Activated CD4-positive, alpha-beta T cell treated with anti-CD3 and anti-CD28 coated beads, Interleukin-2, amount 50 U/mL, for 24 hours (primary cell): ENCODE measurements at regions not wholly inside any gene's neighbourhood (a gene's known extent, or its start where the extent isn't known, plus 50 kb on each side); places are given as distances from the start of the nearest gene placed in this dataset.
"Not testable (repeated sequence)": the region's sequence is repeated elsewhere in the genome, so short reads cannot be mapped to it uniquely, and the experiment has no call there.

ENCODE experiments used
- DNase-seq, 2 donors: peaks; one replicate each; pipeline ENCODE4 v3.0.0-alpha.2; 2020; ENCODE audit warnings: low read depth in 1 of 2, low spot score in 1 of 2

GRCh38 chr22:22776121-22776520 is 111.5 kb upstream of the IGLL5 start:
- DNase-seq: no peak

DNA sequence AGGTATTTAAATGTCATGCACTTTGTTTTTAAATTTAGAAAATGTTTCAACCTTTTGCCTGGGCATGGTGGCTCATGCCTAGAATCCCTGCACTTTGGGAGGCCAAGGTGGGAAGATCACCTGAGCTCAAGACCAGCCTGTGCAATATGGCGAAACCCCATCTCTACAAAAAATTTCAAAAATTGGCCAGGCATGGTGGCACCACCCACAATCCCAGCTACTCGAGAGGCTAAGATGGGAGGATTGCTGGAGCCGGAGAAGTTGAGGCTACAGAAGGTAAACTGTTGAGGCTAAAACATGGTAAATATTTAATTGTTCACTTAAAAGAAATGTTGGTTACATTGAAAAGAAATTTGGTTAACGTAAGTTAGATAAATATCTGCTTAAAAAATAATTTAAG is 108.4 kb upstream of the IGLL5 start:
- no peak for DNase-seq

DNA sequence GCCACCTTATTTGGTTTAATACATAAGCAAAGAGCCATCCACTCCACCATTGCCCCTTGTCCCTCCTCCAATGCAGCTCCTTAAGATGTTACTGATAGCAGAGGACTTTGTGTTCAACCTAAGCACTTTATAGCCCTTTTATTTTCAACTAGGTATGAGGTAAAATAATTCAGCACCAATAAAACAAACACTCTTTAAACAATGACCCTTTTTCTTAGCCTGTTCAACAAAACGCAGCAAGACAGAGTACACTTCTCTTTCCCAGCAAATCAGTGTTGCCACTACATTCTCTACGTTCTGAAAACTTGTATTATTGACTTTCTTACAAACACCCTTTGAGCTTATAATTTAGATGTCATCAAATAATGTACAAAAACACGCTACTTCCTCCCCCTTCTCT is 104.0 kb upstream of the IGLL5 start:
- no peak for DNase-seq

DNA sequence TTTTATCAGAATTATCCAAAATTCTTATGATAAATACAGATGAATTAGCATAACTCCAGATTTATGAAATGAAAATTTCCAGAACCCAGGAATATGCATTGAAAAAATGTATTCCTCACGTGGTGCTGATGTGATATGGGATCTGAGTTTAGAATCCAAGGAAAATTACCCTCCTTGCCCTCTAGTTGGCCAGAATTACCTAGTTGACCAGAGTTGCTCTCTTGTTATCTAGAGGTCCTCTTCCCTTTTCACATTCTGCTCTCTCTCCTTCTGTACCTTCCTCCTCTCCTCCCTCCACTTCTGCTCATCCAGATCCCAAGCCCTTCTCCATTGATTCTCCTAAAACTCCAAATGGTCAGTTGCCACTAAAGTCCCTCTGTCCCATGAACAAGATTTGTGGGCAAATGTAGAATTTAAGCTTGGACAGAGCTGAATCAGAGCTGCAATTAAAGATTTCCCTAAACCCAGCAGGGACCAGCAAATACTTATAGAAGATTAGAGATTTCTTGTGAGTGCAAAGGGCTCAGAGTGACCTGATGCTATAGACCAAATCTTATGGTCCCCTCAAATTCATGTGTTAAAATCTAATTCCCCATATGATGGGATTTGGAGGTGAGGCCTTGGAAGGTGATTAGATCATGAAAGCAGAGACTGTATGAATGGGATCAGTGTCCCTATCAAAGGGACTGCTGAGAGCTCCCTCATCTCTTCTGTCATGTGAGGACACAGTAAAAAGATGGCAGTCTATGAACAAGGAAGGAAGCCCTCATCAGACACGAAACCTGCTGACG is 103.2 kb upstream of the IGLL5 start:
- no peak for DNase-seq

DNA sequence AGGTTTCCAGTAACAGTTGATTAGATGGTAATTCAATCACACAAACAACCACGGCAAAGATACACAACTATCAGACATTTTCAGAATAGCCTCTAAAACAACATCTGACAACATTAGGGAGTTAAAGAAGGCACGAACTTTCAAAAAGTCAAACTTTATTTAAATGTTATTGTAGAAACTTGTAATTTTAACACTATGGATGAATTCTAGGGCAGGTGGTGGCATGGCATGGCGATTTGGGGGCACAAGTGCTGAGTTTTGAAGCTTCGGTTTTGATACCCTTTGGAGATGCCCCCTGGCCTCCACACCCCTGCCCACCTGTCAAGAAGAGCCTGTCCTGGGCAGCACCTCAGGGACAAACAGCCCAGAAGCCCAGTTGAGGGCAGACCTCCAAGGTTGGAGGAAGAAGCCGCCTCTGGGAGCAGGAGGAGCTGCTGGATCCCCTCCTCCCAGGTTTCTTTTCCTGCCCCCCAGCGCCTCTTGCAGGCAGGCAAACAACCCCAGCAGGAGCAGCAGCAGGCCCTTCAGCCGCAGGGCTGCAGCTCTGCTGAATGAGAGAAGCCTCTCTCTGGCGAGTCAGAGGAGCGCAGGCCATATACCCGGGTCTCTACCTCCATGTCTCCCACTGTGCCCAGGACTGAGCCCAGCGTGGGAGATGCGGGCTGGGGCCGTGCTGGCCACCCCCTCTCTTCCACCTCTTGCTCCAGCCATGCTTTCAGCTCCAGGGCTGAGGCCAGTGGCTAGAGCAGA is 102.1 kb upstream of the IGLL5 start:
- DNase-seq: no peak

DNA sequence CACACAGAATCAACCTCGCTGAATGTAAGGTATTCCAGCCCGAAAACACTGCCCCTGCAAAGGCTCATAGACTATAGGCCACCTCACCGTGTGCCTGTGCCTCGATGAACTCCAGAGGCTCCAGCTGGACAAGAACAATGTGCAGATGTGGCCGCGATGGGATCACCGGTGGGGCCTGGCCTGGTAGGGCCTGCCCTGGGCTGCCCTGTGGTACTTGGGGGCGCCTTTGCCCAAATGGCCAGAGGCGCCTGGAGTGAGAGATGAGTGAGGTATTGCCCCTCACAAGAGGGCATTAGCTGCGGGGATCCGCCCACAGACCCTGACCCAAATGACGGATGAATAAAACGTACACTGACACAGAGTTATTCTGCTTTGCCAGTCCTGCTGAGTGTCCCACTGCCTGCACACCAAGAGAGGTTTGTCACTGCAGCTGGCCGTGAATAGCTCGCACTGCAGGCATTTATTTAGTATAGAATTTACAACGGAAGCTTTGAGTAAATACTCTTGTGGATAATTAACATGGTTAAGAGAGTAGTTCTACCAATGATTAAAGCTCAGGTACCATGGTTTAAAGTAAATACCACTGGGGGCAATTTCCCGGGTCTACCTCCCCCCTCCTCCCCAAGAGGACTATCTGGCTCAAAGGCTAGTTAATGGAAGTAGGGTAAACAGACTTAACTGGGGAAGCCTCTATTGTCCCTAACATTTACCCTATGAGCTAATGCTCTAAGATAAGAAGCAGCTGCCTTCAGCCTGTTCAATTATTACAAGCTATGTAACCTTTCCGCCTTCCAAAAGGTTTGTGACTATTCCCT is 101.1 kb upstream of the IGLL5 start:
- DNase-seq: no peak

DNA sequence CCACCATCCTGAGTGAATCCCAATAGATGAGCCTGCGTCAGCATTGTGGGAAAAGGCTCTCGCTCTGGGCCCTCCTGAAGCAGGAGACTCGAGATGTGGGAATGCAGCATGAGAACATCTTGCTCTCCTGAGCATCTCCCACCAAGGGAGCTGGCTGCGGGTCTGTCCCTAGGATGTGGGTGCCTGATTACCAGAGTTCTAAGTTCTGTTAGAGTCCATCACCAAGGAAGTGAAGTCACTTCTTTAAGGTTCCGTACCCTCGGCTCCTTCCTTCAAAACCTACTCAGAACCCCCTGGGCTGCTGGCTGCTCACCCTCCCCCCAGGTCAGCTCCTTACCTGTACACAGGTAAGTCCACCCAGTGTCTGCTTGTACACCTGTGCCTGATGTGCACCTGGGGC is 100.5 kb upstream of the IGLL5 start:
- no peak for DNase-seq

DNA sequence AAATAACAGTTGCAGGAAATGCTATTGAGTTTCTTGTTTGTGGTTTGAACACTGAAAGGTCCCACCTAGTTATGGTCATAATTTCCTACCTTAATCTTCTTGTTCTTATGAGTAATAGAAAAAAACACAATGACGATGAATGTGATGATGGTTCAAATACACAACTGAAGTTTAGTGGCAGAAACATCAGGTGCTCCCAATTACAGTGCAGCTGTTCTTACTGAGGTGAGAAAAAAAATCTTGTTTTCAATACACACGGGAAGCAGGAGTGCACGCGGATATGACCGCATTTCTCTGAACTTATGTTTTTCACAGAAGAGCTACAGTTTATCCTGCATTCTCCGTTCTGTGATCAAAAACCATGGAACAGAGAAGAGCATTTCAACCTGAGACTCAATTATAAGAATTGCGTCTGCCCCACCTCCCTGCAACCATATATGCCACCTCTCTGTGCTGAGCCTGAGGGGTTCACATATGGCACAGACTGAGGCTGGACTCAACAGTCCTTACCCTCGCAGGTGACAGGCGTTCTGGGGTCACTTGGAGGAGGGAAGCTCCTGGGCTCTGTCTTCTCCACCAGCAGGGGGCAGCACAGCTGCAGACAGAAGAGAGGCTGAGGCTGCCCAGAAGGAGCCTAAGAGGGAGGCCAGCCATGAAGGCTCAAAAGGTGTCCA is 99.7 kb upstream of the IGLL5 start:
- peak; percentile 30 to 63 for DNase-seq

GRCh38 chr22:22788460-22789037 is 99.1 kb upstream of the IGLL5 start:
- DNase-seq: no peak

- DNase-seq: no peak
These were observed 98.2 kb upstream of the IGLL5 start for GRCh38 chr22:22789233-22789921.

- no peak for DNase-seq
These were observed 97.4 kb upstream of the IGLL5 start for GRCh38 chr22:22789922-22790845.

DNA sequence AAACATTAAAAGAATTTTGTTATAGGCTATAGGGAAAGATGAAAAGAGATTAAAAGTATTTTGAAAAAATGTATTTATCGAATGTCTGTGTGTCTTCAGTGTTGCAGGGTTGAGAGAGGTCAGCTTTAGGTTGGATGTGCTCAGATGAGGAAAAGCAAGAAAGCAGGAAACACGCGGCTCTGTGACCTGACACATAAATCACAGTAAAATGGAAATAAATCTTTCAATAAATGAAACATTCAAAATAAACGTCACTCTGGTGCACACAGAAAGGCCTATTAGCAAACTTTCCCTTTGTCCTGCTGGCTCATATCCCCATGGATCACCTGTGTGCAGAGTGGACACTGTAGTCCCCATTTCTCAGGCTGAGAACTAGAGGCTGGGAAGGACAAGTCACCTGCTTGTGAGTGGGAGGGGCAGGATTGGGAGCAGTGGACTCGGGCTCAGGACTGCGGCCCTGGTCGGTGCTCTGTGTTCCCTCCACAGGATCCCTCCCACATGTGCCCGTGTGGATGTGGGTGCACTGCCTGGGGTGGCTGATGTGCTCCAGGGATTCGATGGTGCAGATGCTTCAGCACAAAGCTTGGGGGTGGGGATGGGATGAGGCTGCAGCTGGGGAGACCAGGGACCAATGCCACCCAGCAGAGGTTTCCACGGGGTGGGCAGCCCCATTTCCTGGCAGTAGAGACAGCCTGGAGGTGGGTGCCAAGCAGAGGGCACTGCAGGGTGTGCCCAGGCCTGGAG is 96.0 kb upstream of the IGLL5 start:
- no peak for DNase-seq

DNA sequence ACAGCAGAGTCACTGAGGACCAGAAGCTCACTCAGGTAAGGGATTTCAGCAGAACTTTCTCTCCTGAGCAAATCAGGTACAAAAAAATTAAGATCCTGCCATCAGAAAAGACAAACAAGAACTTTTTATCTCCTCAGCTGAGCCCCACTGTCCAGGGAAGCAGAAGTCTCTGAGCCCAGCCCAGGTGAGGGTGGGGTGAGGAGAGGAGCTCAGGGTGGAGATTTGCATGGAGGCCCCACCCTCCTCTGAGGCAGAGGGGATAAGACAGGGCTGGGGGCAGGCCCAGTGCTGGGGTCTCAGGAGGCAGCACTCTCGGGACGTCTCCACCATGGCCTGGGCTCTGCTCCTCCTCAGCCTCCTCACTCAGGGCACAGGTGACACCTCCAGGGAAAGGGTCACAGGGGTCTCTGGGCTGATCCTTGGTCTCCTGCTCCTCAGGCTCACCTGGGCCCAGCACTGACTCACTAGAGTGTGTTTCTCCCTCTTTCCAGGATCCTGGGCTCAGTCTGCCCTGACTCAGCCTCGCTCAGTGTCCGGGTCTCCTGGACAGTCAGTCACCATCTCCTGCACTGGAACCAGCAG is 95.3 kb upstream of the IGLL5 start:
- DNase-seq: not testable (repeated sequence)

- not testable (repeated sequence) for DNase-seq
These were observed 92.0 kb upstream of the IGLL5 start for GRCh38 chr22:22795639-22796038.

DNA sequence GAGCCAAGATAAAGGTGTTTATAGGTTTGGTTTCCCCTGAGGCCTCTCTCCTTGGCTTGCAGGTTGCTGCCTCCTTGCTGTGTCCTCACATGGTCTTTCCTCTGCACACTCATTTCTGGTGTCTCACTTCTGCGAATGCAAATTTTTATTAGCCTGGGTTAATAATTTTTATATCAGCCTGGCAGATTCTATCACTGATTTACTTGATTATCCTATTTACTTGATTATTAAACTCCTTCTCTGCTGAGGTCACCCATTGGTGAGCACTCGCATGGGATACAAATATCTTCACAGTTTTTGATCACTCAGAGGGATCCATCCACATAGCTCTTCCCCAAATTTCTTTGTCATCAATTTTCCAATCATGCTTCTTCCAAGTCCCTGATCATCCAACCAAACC is 90.9 kb upstream of the IGLL5 start:
- DNase-seq: no peak

DNA sequence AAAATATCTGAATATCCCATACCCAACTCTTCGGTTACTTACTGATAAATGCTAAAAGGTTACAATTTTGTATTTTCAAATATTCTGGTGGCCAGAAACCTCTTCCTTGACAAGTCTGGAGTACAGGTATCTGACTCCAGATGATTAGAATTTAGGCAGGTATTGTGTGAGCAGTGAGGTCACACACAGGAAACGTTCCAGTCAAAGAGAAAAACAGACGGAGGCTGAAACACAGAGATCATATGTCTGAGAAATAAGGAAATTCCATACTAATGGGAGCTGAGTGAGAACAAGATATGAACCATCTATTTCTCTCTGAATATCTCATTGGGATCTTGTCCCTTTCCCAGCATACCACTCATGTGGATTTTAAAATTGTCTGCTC is 89.4 kb upstream of the IGLL5 start:
- no peak for DNase-seq

GRCh38 chr22:22798716-22799115 is 88.9 kb upstream of the IGLL5 start:
- no peak for DNase-seq

- DNase-seq: no peak
These were observed 88.1 kb upstream of the IGLL5 start for GRCh38 chr22:22799561-22799960.
